ENCODE measurements at regions not wholly inside any gene's neighbourhood (a gene's known extent, or its start where the extent isn't known, plus 50 kb on each side); places are given as distances from the start of the nearest gene placed in this dataset.

GRCh38 chr6:90778417-90779203 lies 191.7 kb upstream of the MAP3K7 start:
- H3K4me3 ChIP-seq = no peak overlapping the region
- 67 to 75% methylated on average over 5 of the region's 5 CpGs for WGBS, 2 donors
- H3K27me3 ChIP-seq = no peaks in the 10 kb centered on the region
- intact Hi-C loops (cut with DNase I) = no loop called here
- H3K4me1 ChIP-seq = no peaks in the 10 kb centered on the region
- ATAC-seq = no peak
- no peak overlapping the region for H3K27ac ChIP-seq
- H3K9me3 ChIP-seq = no peaks in the 10 kb centered on the region
- DNase-seq = no peak
- TF ChIP-seq, protein P1, sequence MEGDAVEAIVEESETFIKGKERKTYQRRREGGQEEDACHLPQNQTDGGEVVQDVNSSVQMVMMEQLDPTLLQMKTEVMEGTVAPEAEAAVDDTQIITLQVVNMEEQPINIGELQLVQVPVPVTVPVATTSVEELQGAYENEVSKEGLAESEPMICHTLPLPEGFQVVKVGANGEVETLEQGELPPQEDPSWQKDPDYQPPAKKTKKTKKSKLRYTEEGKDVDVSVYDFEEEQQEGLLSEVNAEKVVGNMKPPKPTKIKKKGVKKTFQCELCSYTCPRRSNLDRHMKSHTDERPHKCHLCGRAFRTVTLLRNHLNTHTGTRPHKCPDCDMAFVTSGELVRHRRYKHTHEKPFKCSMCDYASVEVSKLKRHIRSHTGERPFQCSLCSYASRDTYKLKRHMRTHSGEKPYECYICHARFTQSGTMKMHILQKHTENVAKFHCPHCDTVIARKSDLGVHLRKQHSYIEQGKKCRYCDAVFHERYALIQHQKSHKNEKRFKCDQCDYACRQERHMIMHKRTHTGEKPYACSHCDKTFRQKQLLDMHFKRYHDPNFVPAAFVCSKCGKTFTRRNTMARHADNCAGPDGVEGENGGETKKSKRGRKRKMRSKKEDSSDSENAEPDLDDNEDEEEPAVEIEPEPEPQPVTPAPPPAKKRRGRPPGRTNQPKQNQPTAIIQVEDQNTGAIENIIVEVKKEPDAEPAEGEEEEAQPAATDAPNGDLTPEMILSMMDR (IDR thresholded peaks at IDR 0.05) = no peak
- TF ChIP-seq POLR2A (IDR thresholded peaks at IDR 0.05) = no peak
- H3K36me3 ChIP-seq (replicated peaks in 1 of 2; ENCODE audit: insufficient read depth in 1 of 2, low read depth in 2 of 2) = no peaks in the 10 kb centered on the region

DNA sequence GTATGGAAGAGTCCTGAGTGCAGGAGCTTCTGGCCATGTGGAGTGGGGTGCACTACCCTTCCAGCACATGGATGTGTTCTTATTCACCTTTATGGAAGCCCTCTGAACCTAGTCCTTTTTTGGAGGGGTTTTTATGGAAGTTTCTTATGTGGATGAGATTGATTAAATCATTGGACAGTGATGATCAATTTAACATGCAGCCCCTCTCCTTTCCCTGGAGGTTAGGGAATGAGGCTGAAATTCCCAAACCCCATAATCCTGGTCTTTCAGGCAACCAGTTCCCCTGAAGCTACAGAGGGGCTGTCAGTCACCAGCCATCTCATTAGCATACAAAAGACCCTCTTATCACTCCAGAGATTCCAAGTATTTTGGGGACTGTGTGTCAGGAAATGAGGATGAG lies 183.9 kb upstream of the MAP3K7 start:
- intact Hi-C loops (cut with DNase I) = no loop called here
- ATAC-seq = no peak
- Histone ChIP-seq H3K27ac (no peak overlapping the region), H3K9me3 (no peaks in the 10 kb centered on the region), H3K36me3 (replicated peaks in 1 of 2; ENCODE audit: insufficient read depth in 1 of 2, low read depth in 2 of 2) (no peaks in the 10 kb centered on the region), H3K27me3 (no peaks in the 10 kb centered on the region), H3K4me3 (no peak overlapping the region), H3K4me1 (no peaks in the 10 kb centered on the region)
- TF ChIP-seq POLR2A (IDR thresholded peaks at IDR 0.05) = no peak
- TF ChIP-seq, protein P1 (IDR thresholded peaks at IDR 0.05) = no peak
- no peak for DNase-seq

- DNase-seq (no peak), ATAC-seq (no peak)
- Histone ChIP-seq H3K9me3 (no peaks in the 10 kb centered on the region), H3K36me3 (replicated peaks in 1 of 2; ENCODE audit: insufficient read depth in 1 of 2, low read depth in 2 of 2) (no peaks in the 10 kb centered on the region), H3K4me3 (no peak overlapping the region), H3K4me1 (no peaks in the 10 kb centered on the region), H3K27ac (no peak overlapping the region), H3K27me3 (no peaks in the 10 kb centered on the region)
- 75 to 79% methylated on average over 3 of the region's 3 CpGs for WGBS, 2 donors
- intact Hi-C loops (cut with DNase I) = no loop called here
- TF ChIP-seq POLR2A (IDR thresholded peaks at IDR 0.05) = no peak
- TF ChIP-seq, protein P1 (IDR thresholded peaks at IDR 0.05) = no peak
Measured at GRCh38 chr6:90765895-90766294, 179.0 kb upstream of the MAP3K7 start.

GRCh38 chr6:90765491-90765890 lies 178.6 kb upstream of the MAP3K7 start:
- DNase-seq = no peak
- no peaks in the 10 kb centered on the region for H3K27me3 ChIP-seq
- no peaks in the 10 kb centered on the region for H3K4me1 ChIP-seq
- no peak overlapping the region for H3K4me3 ChIP-seq
- intact Hi-C loops (cut with DNase I) = no loop called here
- no peaks in the 10 kb centered on the region for H3K36me3 ChIP-seq (replicated peaks in 1 of 2; ENCODE audit: insufficient read depth in 1 of 2, low read depth in 2 of 2)
- WGBS, 2 donors = 54 to 62% methylated on average over 2 of the region's 2 CpGs
- no peak for TF ChIP-seq POLR2A (IDR thresholded peaks at IDR 0.05)
- TF ChIP-seq, protein P1 (IDR thresholded peaks at IDR 0.05) = no peak
- no peaks in the 10 kb centered on the region for H3K9me3 ChIP-seq
- H3K27ac ChIP-seq = no peak overlapping the region
- ATAC-seq = no peak

- no peaks in the 10 kb centered on the region for H3K9me3 ChIP-seq
- no peak for ATAC-seq
- no peak overlapping the region for H3K27ac ChIP-seq
- no peak overlapping the region for H3K4me3 ChIP-seq
- no peak for DNase-seq
- 65 to 73% methylated on average over 3 of the region's 3 CpGs for WGBS, 2 donors
- intact Hi-C loops (cut with DNase I) = no loop called here
- no peaks in the 10 kb centered on the region for H3K4me1 ChIP-seq
- no peaks in the 10 kb centered on the region for H3K27me3 ChIP-seq
- TF ChIP-seq, protein P1 (IDR thresholded peaks at IDR 0.05) = no peak
- no peak for TF ChIP-seq POLR2A (IDR thresholded peaks at IDR 0.05)
- H3K36me3 ChIP-seq (replicated peaks in 1 of 2; ENCODE audit: insufficient read depth in 1 of 2, low read depth in 2 of 2) = no peaks in the 10 kb centered on the region
Measured at GRCh38 chr6:90764001-90764400, 177.1 kb upstream of the MAP3K7 start.

All from body of pancreas (tissue), 4 donors.